GM21619 (cell line): ENCODE measurements at regions not wholly inside any gene's neighbourhood (a gene's known extent, or its start where the extent isn't known, plus 50 kb on each side); places are given as distances from the start of the nearest gene placed in this dataset.
"Not testable (repeated sequence)": the region's sequence is repeated elsewhere in the genome, so short reads cannot be mapped to it uniquely, and the experiment has no call there.

Experiments
- ATAC-seq: cut with Tn5 transposase; IDR thresholded peaks from one replicate; pipeline ENCODE4 v1.9.1; 2021; ENCODE audit not compliant: unreplicated experiment

GRCh38 chr7:81839708-81840369 lies 70.0 kb upstream of the HGF start:
- peak; percentile 61 for ATAC-seq

DNA sequence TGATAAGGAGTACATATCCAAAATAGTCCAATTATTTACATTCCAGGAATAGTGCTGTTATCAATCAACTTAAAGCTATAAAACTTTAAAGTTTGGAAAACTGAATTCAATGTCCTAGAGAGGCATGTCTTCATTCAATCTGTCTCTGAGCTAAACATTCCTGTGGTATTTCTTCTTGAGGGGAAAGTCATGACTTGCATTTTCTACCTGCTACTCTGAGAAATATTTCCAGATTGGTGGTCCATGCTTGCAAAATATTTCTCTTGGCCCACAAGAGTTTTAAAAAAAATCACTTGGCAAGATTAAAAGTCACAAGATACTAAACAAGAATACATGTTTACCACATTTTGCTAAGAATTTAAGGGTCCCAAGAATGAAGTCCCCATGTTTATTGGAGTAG lies 63.6 kb upstream of the HGF start:
- no peak for ATAC-seq

- no peak for ATAC-seq
Observed at GRCh38 chr7:81831883-81832282, 62.0 kb upstream of the HGF start.

GRCh38 chr7:81829511-81829910 lies 59.7 kb upstream of the HGF start:
- ATAC-seq, result not testable (repeated sequence)

DNA sequence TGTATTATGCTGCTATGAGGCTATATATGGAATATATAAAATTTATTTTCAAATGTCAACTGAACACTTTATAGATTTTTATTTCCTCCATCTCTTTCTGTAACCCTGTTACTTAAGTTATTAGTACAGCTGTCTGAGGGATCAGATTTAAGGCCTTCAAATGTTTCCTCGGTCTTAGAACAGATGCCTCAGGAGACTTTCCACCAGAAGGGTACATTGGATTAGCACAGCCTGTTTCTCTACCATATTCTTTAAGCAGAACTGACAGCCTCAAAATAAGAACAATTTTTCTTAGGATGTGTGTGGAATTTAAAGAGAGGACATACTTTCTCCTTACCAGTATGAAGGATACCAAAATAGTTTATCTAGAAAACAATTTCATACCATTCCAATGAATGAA lies 53.0 kb upstream of the HGF start:
- no peak for ATAC-seq

- ATAC-seq, result no peak
Observed at GRCh38 chr7:81819861-81820260, 50.0 kb upstream of the HGF start.
